DOHH2 (cell line): ENCODE measurements at regions not wholly inside any gene's neighbourhood (a gene's known extent, or its start where the extent isn't known, plus 50 kb on each side); places are given as distances from the start of the nearest gene placed in this dataset.
"Not testable (repeated sequence)": the region's sequence is repeated elsewhere in the genome, so short reads cannot be mapped to it uniquely, and the experiment has no call there.

Experiments
- H3F3A ChIP-seq: fragments of 200-600 bp; sonication (generic), shearing (Covaris generic); 2 replicates; pipeline ENCODE4 v1.6.0; 2016; ENCODE audit warnings: antibody characterized with exemption, mild to moderate bottlenecking; ENCODE audit not compliant: control insufficient read depth, insufficient read depth
- H3K27ac ChIP-seq: fragments of 200-600 bp; sonication (generic); 2 replicates; pipeline ENCODE4 v1.5.1; 2014; ENCODE audit warnings: low read depth, mild to moderate bottlenecking, low read length, moderate library complexity
- H3K27me3 ChIP-seq: fragments of 200-600 bp; sonication (generic); 2 replicates; pipeline ENCODE4 v1.6.1; 2014; ENCODE audit warnings: mild to moderate bottlenecking, low read length, mixed read lengths; ENCODE audit not compliant: control insufficient read depth
- H3K36me3 ChIP-seq: fragments of 200-600 bp; sonication (generic); 2 replicates; pipeline ENCODE4 v1.6.1; 2014; ENCODE audit warnings: mild to moderate bottlenecking, low read length, moderate library complexity, mixed read lengths; ENCODE audit not compliant: control insufficient read depth
- H3K4me1 ChIP-seq: fragments of 200-600 bp; sonication (generic); 2 replicates; pipeline ENCODE4 v1.6.1; 2014; ENCODE audit warnings: mild to moderate bottlenecking, low read length, mixed read lengths; ENCODE audit not compliant: control insufficient read depth
- H3K4me2 ChIP-seq: fragments of 200-600 bp; sonication (generic); 2 replicates; pipeline ENCODE4 v1.6.0; 2014; ENCODE audit warnings: mild to moderate bottlenecking, low read length, moderate library complexity
- H3K4me3 ChIP-seq: fragments of 200-600 bp; sonication (generic); 2 replicates; pipeline ENCODE4 v1.5.1; 2014; ENCODE audit warnings: mild to moderate bottlenecking, low read length, mixed read lengths
- H3K79me2 ChIP-seq: fragments of 200-600 bp; sonication (generic); 2 replicates; pipeline ENCODE4 v1.6.1; 2014; ENCODE audit warnings: mild to moderate bottlenecking, low read length, mixed read lengths; ENCODE audit not compliant: control insufficient read depth
- H3K9me2 ChIP-seq: fragments of 200-600 bp; sonication (generic); replicated peaks from 2 replicates; pipeline ENCODE4 v1.6.1; 2014; ENCODE audit warnings: mild to moderate bottlenecking, low read length, mixed read lengths; ENCODE audit not compliant: control insufficient read depth
- H3K9me3 ChIP-seq: fragments of 200-600 bp; sonication (generic); 2 replicates; pipeline ENCODE4 v1.6.1; 2014; ENCODE audit warnings: antibody characterized with exemption, low read length, mixed read lengths; ENCODE audit not compliant: control insufficient read depth, insufficient read depth
- H4K20me1 ChIP-seq: fragments of 200-600 bp; sonication (generic); 2 replicates; pipeline ENCODE4 v1.6.0; 2014; ENCODE audit warnings: low read depth, mild to moderate bottlenecking, antibody characterized with exemption, low read length, moderate library complexity; ENCODE audit not compliant: control insufficient read depth, insufficient read depth
- EZH2phosphoT487 ChIP-seq: fragments of 200-600 bp; sonication (generic); IDR thresholded peaks from 2 replicates; pipeline ENCODE4 v1.6.1; 2017; ENCODE audit warnings: borderline replicate concordance, mild to moderate bottlenecking, antibody characterized with exemption, low read length, moderate library complexity, mixed read lengths
- TF ChIP-seq, protein P1 (sequence below): fragments of 200-600 bp; sonication (generic); IDR thresholded peaks from one replicate; pipeline ENCODE4 v1.5.1; 2014; ENCODE audit warnings: antibody characterized with exemption, mild to moderate bottlenecking, low read depth, low read length; ENCODE audit not compliant: poor library complexity, severe bottlenecking

DNA sequence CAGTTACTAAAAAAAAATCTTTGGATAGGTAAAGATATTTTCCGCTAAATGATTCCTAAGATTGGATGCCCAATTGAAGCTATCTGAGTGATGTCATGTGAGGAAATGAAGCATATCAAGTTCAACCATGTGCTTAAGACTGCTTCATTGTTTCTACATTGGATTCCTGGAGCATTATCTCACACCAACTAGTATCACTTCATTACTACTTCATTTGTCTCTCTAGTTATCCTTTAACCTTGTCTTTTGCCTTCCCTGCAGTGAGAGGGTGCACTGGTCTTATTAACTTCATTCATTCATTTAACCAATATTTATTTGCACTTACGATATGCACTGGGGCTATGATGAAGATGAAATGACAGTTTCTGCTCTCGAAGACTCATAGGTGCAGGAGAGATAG lies 198.1 kb downstream of the SLC38A4 start:
- H3K79me2 ChIP-seq, result no peaks in the 10 kb centered on the region

DNA sequence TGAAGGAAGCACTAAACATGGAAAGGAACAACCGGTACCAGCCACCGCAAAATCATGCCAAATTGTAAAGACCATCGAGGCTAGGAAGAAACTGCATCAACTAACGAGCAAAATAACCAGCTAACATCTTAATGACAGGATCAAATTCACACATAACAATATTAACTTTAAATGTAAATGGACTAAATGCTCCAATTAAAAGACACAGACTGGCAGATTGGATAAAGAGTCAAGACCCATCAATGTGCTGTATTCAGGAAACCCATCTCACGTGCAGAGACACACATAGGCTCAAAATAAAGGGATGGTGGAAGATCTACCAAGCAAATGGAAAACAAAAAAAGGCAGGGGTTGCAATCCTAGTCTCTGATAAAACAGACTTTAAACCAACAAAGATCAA lies 206.3 kb downstream of the SLC38A4 start:
- H3K9me2 ChIP-seq, H3F3A ChIP-seq, H3K4me1 ChIP-seq, H3K27ac ChIP-seq, H3K79me2 ChIP-seq, H3K4me3 ChIP-seq, H3K36me3 ChIP-seq, H3K4me2 ChIP-seq, H3K27me3 ChIP-seq, H3K9me3 ChIP-seq, H4K20me1 ChIP-seq: not testable (repeated sequence)

More for the DNA sequence above, 198.1 kb downstream of the SLC38A4 start:
- TF ChIP-seq, protein P1, sequence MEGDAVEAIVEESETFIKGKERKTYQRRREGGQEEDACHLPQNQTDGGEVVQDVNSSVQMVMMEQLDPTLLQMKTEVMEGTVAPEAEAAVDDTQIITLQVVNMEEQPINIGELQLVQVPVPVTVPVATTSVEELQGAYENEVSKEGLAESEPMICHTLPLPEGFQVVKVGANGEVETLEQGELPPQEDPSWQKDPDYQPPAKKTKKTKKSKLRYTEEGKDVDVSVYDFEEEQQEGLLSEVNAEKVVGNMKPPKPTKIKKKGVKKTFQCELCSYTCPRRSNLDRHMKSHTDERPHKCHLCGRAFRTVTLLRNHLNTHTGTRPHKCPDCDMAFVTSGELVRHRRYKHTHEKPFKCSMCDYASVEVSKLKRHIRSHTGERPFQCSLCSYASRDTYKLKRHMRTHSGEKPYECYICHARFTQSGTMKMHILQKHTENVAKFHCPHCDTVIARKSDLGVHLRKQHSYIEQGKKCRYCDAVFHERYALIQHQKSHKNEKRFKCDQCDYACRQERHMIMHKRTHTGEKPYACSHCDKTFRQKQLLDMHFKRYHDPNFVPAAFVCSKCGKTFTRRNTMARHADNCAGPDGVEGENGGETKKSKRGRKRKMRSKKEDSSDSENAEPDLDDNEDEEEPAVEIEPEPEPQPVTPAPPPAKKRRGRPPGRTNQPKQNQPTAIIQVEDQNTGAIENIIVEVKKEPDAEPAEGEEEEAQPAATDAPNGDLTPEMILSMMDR, result no peak
- TF ChIP-seq EZH2phosphoT487, result no peak
- Histone ChIP-seq H4K20me1 (no peaks in the 10 kb centered on the region), H3K27me3 (no peaks in the 10 kb centered on the region), H3K36me3 (no peaks in the 10 kb centered on the region), H3K27ac (no peak overlapping the region), H3K9me3 (no peaks in the 10 kb centered on the region), H3K4me1 (no peaks in the 10 kb centered on the region), H3K4me2 (no peak overlapping the region), H3K9me2 (no peaks in the 10 kb centered on the region), H3F3A (no peaks in the 10 kb centered on the region), H3K4me3 (no peak overlapping the region)

DNA sequence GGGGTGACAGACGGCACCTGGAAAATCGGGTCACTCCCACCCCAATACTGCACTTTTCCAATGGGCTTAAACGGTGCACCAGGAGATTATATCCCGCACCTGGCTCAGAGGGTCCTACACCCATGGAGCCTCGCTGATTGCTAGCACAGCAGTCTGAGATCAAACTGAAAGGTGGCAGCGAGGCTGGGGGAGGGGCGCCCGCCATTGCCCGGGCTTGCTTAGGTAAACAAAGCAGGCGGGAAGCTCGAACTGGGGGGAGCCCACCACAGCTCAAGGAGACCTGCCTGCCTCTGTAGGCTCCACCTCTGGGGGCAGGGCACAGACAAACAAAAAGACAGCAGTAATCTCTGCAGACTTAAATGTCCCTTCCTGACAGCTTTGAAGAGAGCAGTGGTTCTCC lies 208.1 kb downstream of the SLC38A4 start:
- not testable (repeated sequence) for H4K20me1 ChIP-seq, H3K4me2 ChIP-seq, H3K9me2 ChIP-seq, H3K79me2 ChIP-seq, H3K4me3 ChIP-seq, H3F3A ChIP-seq, H3K9me3 ChIP-seq, H3K27ac ChIP-seq, H3K27me3 ChIP-seq, H3K36me3 ChIP-seq, H3K4me1 ChIP-seq

DNA sequence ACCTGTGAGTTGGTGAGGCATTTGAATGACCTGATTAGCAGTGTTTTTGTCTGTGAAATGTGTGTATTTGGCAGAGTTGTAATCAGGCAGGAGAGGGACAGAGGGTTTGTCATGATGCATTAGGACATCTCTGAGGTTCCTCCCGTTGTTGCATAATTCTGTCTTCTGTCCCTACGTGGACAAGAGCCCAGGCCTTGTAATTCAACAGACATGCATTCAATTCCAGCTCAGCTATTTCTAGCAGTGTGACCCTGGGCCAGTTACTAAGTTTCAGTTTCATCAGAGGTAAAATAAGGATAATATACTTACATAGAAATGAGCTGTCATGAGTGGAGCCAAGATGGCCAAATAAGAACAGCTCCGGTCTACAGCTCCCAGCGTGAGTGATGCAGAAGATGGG lies 208.6 kb downstream of the SLC38A4 start:
- Histone ChIP-seq H4K20me1 (no peaks in the 10 kb centered on the region), H3K27me3 (no peaks in the 10 kb centered on the region), H3K4me2 (no peak overlapping the region), H3K4me3 (no peak overlapping the region), H3K27ac (no peak overlapping the region), H3F3A (no peaks in the 10 kb centered on the region), H3K4me1 (no peaks in the 10 kb centered on the region), H3K79me2 (no peaks in the 10 kb centered on the region), H3K9me3 (no peaks in the 10 kb centered on the region; the same call in 1 of the 2 replicates), H3K36me3 (no peaks in the 10 kb centered on the region), H3K9me2 (no peaks in the 10 kb centered on the region)
- TF ChIP-seq, protein P1, result no peak
- no peak for TF ChIP-seq EZH2phosphoT487
